ENCODE measurements at regions not wholly inside any gene's neighbourhood (a gene's known extent, or its start where the extent isn't known, plus 50 kb on each side); places are given as distances from the start of the nearest gene placed in this dataset.

DNA sequence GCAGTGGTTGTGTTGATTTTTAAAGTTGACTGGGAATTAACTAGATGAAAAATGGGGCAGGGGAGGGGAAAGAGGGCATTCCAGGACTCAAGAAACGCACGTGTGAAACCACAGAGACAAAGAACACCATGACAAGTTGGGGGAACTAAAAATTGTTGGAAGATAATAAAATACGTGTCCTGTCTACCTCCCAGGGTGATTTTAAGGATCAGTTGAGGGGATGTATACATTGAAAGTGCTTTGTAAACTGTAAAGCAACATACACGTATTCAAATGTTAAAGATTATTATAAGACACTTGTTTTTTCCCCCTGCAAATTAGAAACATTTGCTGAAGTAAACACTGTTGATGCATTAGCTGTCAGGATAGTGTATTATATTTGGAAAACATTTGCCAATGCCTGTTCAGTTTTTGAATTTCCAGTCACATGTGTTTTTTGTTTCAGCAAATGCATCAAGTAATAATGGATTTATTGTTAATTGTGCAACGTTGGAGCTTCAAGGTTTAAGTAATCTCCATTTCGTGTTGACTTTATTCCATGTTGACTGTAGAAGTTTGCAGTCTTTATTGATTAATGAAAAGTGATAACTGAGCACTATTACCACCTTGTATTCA, 412.7 kb downstream of the ACTL7B start:
- peak overlapping the region; percentile 73 for H3K4ac ChIP-seq (ENCODE audit: low read depth, low read length)
- H2AK5ac ChIP-seq (ENCODE audit: low read depth, low read length), result peak overlapping the region; percentile 30
- intact Hi-C loops (cut with micrococcal nuclease) (loop anchor here (2.0 to 10.0 kb wide), 6 partner anchors 34 to 961 kb away; no protein-coding TSS in a partner anchor), in situ Hi-C loops (cut with MboI; ENCODE audit: low sequenced_read_pairs) (no loop called here), dilution Hi-C loops (cut with HindIII; ENCODE audit: low sequenced_read_pairs, unreplicated experiment) (no loop called here)
- peak overlapping the region; percentile 89 for H2BK120ac ChIP-seq (ENCODE audit: low read depth, low read length)
- H2BK20ac ChIP-seq (ENCODE audit: low read depth, low read length), result peak overlapping the region; percentile 90
- H3K14ac ChIP-seq (replicated peaks; ENCODE audit: low read depth, low read length), result peak overlapping the region; percentile 81
- no peaks in the 10 kb centered on the region for H4K20me1 ChIP-seq (ENCODE audit: insufficient read depth, low read length)
- H3K9me1 ChIP-seq (ENCODE audit: insufficient read depth, low read length), result peaks cover 12% of the 10 kb centered on the region
- no peaks in the 10 kb centered on the region for H3K79me1 ChIP-seq (ENCODE audit: low read depth in 1 of 2, low read length in 2 of 2)
- peak overlapping the region; percentile 52 to 59 for H4K8ac ChIP-seq (ENCODE audit: low read depth in 2 of 2, low read length in 2 of 2)
- peaks cover 21% of the 10 kb centered on the region for H3K4me1 ChIP-seq (ENCODE audit: control insufficient read depth, insufficient read depth, low read length)
- H3K27ac ChIP-seq (ENCODE audit: insufficient read depth, low read length), result peak overlapping the region; percentile 62; the same call in 1 of the 2 replicates
- H2BK15ac ChIP-seq (ENCODE audit: low read depth, low read length), result peak overlapping the region; percentile 80; the same call in 1 of the 3 replicates
- peak overlapping the region; percentile 21 for H2AFZ ChIP-seq (replicated peaks; ENCODE audit: low read length, poor library complexity)
- peak overlapping the region; percentile 81 for H3K23ac ChIP-seq (ENCODE audit: low read depth, low read length)
- H3K18ac ChIP-seq (ENCODE audit: low read depth, low read length), result peak overlapping the region; percentile 95
- peak overlapping the region; percentile 59 for H2BK5ac ChIP-seq (ENCODE audit: low read depth, low read length, poor library complexity, severe bottlenecking)
- no peaks in the 10 kb centered on the region for H3K9me3 ChIP-seq (ENCODE audit: control insufficient read depth, insufficient read depth, low read length)
- H4K5ac ChIP-seq (ENCODE audit: low read depth, low read length), result peak overlapping the region; percentile 86; the same call in 1 of the 2 replicates
- H3K36me3 ChIP-seq (ENCODE audit: control insufficient read depth, insufficient read depth, low read length), result no peaks in the 10 kb centered on the region
- H4K91ac ChIP-seq (ENCODE audit: insufficient read depth, low read depth, low read length), result peak overlapping the region; percentile 69
- H3K56ac ChIP-seq (ENCODE audit: extremely low read depth, insufficient read depth, low read length), result peak overlapping the region; percentile 69
- no TSS peak for BruUV-seq (replicated peaks)
- ChIA-PET CTCF (interaction anchor here (0.6 to 1.3 kb wide), 4 partner anchors 16 to 83 kb away, joined by 3 to 5 read pairs (median 3); no protein-coding TSS in a partner anchor), POLR2A (ENCODE audit: unreplicated experiment) (interaction anchor here (0.7 kb wide), 1 partner anchor 25 kb away, joined by 3 read pairs; no protein-coding TSS in a partner anchor)
- H3K4me2 ChIP-seq (ENCODE audit: low read depth, low read length), result peak overlapping the region; percentile 82
- TF ChIP-seq CEBPB (IDR thresholded peaks at IDR 0.05; ENCODE audit: low read depth, low read length) (peak; percentile 68), BHLHE40 (IDR thresholded peaks at IDR 0.05; ENCODE audit: low read depth, low read length) (no peak), MAFK (IDR thresholded peaks at IDR 0.05; ENCODE audit: low read depth, low read length) (no peak), NFE2L2 (IDR thresholded peaks at IDR 0.05; ENCODE audit: low read depth, low read length) (no peak), SMC3 (IDR thresholded peaks at IDR 0.05; ENCODE audit: low read depth, low read length) (no peak)
- TF ChIP-seq, protein P1, sequence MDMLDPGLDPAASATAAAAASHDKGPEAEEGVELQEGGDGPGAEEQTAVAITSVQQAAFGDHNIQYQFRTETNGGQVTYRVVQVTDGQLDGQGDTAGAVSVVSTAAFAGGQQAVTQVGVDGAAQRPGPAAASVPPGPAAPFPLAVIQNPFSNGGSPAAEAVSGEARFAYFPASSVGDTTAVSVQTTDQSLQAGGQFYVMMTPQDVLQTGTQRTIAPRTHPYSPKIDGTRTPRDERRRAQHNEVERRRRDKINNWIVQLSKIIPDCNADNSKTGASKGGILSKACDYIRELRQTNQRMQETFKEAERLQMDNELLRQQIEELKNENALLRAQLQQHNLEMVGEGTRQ (IDR thresholded peaks at IDR 0.05; ENCODE audit: low read depth, low read length), result no peak
- TF ChIP-seq, protein P2, sequence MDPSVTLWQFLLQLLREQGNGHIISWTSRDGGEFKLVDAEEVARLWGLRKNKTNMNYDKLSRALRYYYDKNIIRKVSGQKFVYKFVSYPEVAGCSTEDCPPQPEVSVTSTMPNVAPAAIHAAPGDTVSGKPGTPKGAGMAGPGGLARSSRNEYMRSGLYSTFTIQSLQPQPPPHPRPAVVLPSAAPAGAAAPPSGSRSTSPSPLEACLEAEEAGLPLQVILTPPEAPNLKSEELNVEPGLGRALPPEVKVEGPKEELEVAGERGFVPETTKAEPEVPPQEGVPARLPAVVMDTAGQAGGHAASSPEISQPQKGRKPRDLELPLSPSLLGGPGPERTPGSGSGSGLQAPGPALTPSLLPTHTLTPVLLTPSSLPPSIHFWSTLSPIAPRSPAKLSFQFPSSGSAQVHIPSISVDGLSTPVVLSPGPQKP (IDR thresholded peaks at IDR 0.05; ENCODE audit: borderline replicate concordance, low read depth, low read length), result no peak
- 8% methylated on average over 2 of the region's 6 CpGs; no CpG with 5 or more reads in 1 of the 2 experiments for WGBS, 2 experiments (ENCODE audit: extremely low coverage in 2 of 2, insufficient read length in 1 of 2)
- H3K4me3 ChIP-seq (ENCODE audit: insufficient read depth, low read depth, low read length), result peak overlapping the region; percentile 19; the same call in 1 of the 2 replicates
- H3K27me3 ChIP-seq (ENCODE audit: control insufficient read depth, insufficient read depth, low read length), result no peaks in the 10 kb centered on the region
- H3K9ac ChIP-seq (ENCODE audit: low read depth, low read length), result no peak overlapping the region
- ATAC-seq (ENCODE audit: low read depth) (no peak), DNase-seq (peak; percentile 31)
- no peak overlapping the region for H2AK9ac ChIP-seq (replicated peaks; ENCODE audit: low read depth, low read length, poor library complexity)
